MM.1S (cell line): ENCODE measurements at regions not wholly inside any gene's neighbourhood (a gene's known extent, or its start where the extent isn't known, plus 50 kb on each side); places are given as distances from the start of the nearest gene placed in this dataset.
A peak's percentile ranks its signal among the peaks of the same experiment; 100 is the strongest.

Source experiments
- DNase-seq: peaks from one replicate; pipeline ENCODE4 v3.0.0-alpha.2; 2015
- H2AFZ ChIP-seq: fragments of 300-600 bp; sonication (generic); 2 replicates; pipeline ENCODE4 v1.6.0; 2016; ENCODE audit warnings: antibody characterized with exemption, low read length
- H3F3A ChIP-seq: fragments of 300-600 bp; sonication (generic); 2 replicates; pipeline ENCODE4 v1.6.1; 2016; ENCODE audit warnings: mild to moderate bottlenecking, antibody characterized with exemption, low read length, moderate library complexity, mixed read lengths; ENCODE audit not compliant: insufficient read depth
- H3K27ac ChIP-seq: fragments of 300-600 bp; sonication (generic); 2 replicates; pipeline ENCODE4 v1.5.1; 2016; ENCODE audit warnings: mild to moderate bottlenecking, low read length
- H3K27me3 ChIP-seq: fragments of 300-600 bp; sonication (generic); replicated peaks from 2 replicates; pipeline ENCODE4 v1.6.0; 2016; ENCODE audit warnings: low read length; ENCODE audit not compliant: insufficient read depth
- H3K36me3 ChIP-seq: fragments of 300-600 bp; sonication (generic); replicated peaks from 2 replicates; pipeline ENCODE4 v1.6.1; 2016; ENCODE audit warnings: mild to moderate bottlenecking, low read length, mixed read lengths; ENCODE audit not compliant: insufficient read depth
- H3K4me1 ChIP-seq: fragments of 300-600 bp; sonication (generic); 2 replicates; pipeline ENCODE4 v1.6.1; 2016; ENCODE audit warnings: low read length, mixed read lengths
- H3K4me2 ChIP-seq: fragments of 300-600 bp; sonication (generic); 2 replicates; pipeline ENCODE4 v1.6.0; 2016; ENCODE audit warnings: low read depth, low read length
- H3K4me3 ChIP-seq: fragments of 300-600 bp; sonication (generic); 2 replicates; pipeline ENCODE4 v1.5.1; 2016; ENCODE audit warnings: low read length, mixed read lengths
- H3K79me2 ChIP-seq: fragments of 300-600 bp; sonication (generic); 2 replicates; pipeline ENCODE4 v1.6.1; 2016; ENCODE audit warnings: mixed run types, low read length, mixed read lengths
- H3K9ac ChIP-seq: fragments of 300-600 bp; sonication (generic); 2 replicates; pipeline ENCODE4 v1.6.1; 2016; ENCODE audit warnings: low read length, mixed read lengths
- H3K9me2 ChIP-seq: fragments of 300-600 bp; sonication (generic); replicated peaks from 2 replicates; pipeline ENCODE4 v1.6.1; 2016; ENCODE audit warnings: mild to moderate bottlenecking, low read length, mixed read lengths; ENCODE audit not compliant: insufficient read depth
- H3K9me3 ChIP-seq: fragments of 300-600 bp; sonication (generic); replicated peaks from 2 replicates; pipeline ENCODE4 v1.6.1; 2016; ENCODE audit warnings: mild to moderate bottlenecking, low read length, mixed read lengths; ENCODE audit not compliant: insufficient read depth
- H4K20me1 ChIP-seq: fragments of 300-600 bp; sonication (generic); 2 replicates; pipeline ENCODE4 v1.6.1; 2016; ENCODE audit warnings: mild to moderate bottlenecking, low read length, moderate library complexity, mixed read lengths; ENCODE audit not compliant: insufficient read depth
- EZH2 ChIP-seq: fragments of 300-600 bp; sonication (generic); optimal IDR thresholded peaks from 2 replicates; pipeline ENCODE3; 2017; ENCODE audit warnings: low read depth, mild to moderate bottlenecking, antibody characterized with exemption, low read length, mixed read lengths
- EZH2phosphoT487 ChIP-seq: fragments of 300-600 bp; sonication (generic); IDR thresholded peaks from 2 replicates; pipeline ENCODE4 v1.6.1; 2018; ENCODE audit warnings: antibody characterized with exemption, low read length
- TF ChIP-seq, protein P1 (sequence below): fragments of 300-600 bp; sonication (generic); IDR thresholded peaks from 2 replicates; pipeline ENCODE4 v1.5.1; 2016; ENCODE audit warnings: antibody characterized with exemption, low read length, mixed read lengths

DNA sequence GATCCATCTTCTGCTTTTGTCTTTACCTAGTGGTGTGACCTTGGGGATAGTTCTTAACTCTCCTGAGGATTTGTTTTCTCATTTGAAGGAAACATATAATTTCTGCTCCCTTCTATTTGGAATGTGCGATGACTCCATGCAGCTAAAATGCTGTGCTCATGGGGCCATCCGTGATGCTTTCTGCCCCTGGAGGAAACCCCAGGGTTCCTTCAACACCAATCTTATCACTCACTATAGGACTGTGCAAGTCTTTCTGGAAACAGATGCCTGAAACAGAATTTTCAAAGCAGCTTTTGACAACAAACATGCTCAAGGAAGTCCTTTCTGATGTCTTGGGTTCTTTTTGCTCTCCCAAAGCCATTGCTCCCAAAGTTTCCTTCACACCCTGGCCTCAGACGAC, 128.8 kb upstream of the GGTLC1 start:
- Histone ChIP-seq H4K20me1 (no peaks in the 10 kb centered on the region), H2AFZ (no peak overlapping the region), H3F3A (no peaks in the 10 kb centered on the region), H3K4me2 (no peak overlapping the region), H3K79me2 (no peaks in the 10 kb centered on the region), H3K27ac (no peak overlapping the region), H3K9ac (no peak overlapping the region), H3K4me1 (no peaks in the 10 kb centered on the region), H3K4me3 (no peak overlapping the region), H3K9me3 (no peaks in the 10 kb centered on the region), H3K9me2 (no peaks in the 10 kb centered on the region), H3K36me3 (no peaks in the 10 kb centered on the region), H3K27me3 (no peaks in the 10 kb centered on the region)
- DNase-seq = no peak
- TF ChIP-seq EZH2 = no peak
- TF ChIP-seq, protein P1, sequence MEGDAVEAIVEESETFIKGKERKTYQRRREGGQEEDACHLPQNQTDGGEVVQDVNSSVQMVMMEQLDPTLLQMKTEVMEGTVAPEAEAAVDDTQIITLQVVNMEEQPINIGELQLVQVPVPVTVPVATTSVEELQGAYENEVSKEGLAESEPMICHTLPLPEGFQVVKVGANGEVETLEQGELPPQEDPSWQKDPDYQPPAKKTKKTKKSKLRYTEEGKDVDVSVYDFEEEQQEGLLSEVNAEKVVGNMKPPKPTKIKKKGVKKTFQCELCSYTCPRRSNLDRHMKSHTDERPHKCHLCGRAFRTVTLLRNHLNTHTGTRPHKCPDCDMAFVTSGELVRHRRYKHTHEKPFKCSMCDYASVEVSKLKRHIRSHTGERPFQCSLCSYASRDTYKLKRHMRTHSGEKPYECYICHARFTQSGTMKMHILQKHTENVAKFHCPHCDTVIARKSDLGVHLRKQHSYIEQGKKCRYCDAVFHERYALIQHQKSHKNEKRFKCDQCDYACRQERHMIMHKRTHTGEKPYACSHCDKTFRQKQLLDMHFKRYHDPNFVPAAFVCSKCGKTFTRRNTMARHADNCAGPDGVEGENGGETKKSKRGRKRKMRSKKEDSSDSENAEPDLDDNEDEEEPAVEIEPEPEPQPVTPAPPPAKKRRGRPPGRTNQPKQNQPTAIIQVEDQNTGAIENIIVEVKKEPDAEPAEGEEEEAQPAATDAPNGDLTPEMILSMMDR = no peak
- TF ChIP-seq EZH2phosphoT487 = no peak

DNA sequence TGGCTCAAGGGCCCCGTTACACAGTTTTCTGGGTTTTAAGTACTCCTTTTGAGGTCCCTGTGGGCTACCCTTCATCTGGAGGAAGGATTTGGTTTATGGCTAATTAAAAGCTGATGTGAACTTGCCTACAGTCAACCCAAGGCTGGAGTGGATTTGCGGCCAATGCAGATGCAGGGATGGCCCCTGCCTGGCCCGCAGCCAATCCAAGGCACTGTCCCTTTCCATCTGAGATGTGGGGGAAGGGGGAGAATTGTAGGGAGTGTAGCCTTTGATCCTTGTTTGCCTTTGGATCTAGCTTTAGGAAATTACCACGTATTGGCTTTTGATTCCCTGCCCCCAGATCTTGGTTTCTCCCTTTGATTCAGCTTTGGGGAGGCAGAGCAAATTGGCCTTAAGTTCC, 128.0 kb upstream of the GGTLC1 start:
- no peaks in the 10 kb centered on the region for H3F3A ChIP-seq
- no peak overlapping the region for H3K4me3 ChIP-seq
- no peak overlapping the region for H3K9ac ChIP-seq
- H3K4me2 ChIP-seq = no peak overlapping the region
- no peak for DNase-seq
- TF ChIP-seq EZH2 (no peak), EZH2phosphoT487 (no peak)
- TF ChIP-seq, protein P1 = no peak
- H2AFZ ChIP-seq = no peak overlapping the region
- H3K36me3 ChIP-seq = no peaks in the 10 kb centered on the region
- H3K27ac ChIP-seq = no peak overlapping the region
- peaks cover 5% of the 10 kb centered on the region; the same call in 1 of the 2 replicates for H3K4me1 ChIP-seq
- no peaks in the 10 kb centered on the region for H3K79me2 ChIP-seq
- H3K27me3 ChIP-seq = no peaks in the 10 kb centered on the region
- no peaks in the 10 kb centered on the region for H4K20me1 ChIP-seq
- H3K9me3 ChIP-seq = no peaks in the 10 kb centered on the region
- H3K9me2 ChIP-seq = no peaks in the 10 kb centered on the region

DNA sequence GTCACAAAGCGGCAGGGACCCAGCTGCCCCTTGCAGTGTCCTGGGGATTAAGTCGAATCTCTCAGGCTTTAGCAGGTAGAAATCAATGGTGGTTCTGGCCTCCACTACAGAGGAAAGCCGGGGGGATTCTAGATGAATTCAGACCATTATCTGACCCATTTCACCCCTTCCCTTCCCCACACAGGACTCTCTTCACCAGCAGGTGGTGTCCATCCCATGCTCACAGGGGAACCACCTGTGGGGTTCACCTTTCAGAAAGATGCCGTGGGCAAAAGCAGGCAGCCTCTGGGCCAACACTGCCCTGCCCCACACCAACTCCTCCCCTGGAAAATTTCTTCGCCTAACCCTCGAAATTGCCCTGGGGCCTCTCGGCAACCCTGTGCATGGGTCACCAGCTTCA, 123.8 kb upstream of the GGTLC1 start:
- no peak for TF ChIP-seq EZH2
- TF ChIP-seq, protein P1 = peak; percentile 8; the same call in 1 of the 2 replicates
- Histone ChIP-seq H4K20me1 (no peaks in the 10 kb centered on the region), H3K79me2 (no peaks in the 10 kb centered on the region), H3F3A (no peaks in the 10 kb centered on the region), H3K9me3 (no peaks in the 10 kb centered on the region), H3K9me2 (no peaks in the 10 kb centered on the region), H3K4me1 (peaks cover 16% of the 10 kb centered on the region), H3K9ac (no peak overlapping the region), H3K27me3 (0 out of 2 replicates have a peak, but pooled peaks cover 4% of the 10 kb centered on the region), H3K27ac (no peak overlapping the region), H3K4me2 (no peak overlapping the region), H3K4me3 (no peak overlapping the region), H2AFZ (no peak overlapping the region), H3K36me3 (no peaks in the 10 kb centered on the region)
- no peak for DNase-seq
